Osteocyte (in vitro differentiated cells): ENCODE measurements at regions not wholly inside any gene's neighbourhood (a gene's known extent, or its start where the extent isn't known, plus 50 kb on each side); places are given as distances from the start of the nearest gene placed in this dataset.

Source experiments
- DNase-seq: peaks from one replicate; pipeline ENCODE4 v3.0.0; 2021; ENCODE audit warnings: mixed read lengths; ENCODE audit not compliant: unreplicated experiment; ENCODE audit errors: extremely low spot score
- H3K27ac Mint-ChIP-seq: one replicate; pipeline ENCODE4 v1.8.0; 2021; ENCODE audit warnings: mild to moderate bottlenecking, mixed read lengths; ENCODE audit not compliant: unreplicated experiment
- H3K27me3 Mint-ChIP-seq: one replicate; pipeline ENCODE4 v1.8.0; 2021; ENCODE audit warnings: mixed read lengths; ENCODE audit not compliant: unreplicated experiment
- H3K36me3 Mint-ChIP-seq: one replicate; pipeline ENCODE4 v1.8.0; 2021; ENCODE audit warnings: mixed read lengths; ENCODE audit not compliant: unreplicated experiment
- H3K4me1 Mint-ChIP-seq: one replicate; pipeline ENCODE4 v1.8.0; 2021; ENCODE audit warnings: mixed read lengths; ENCODE audit not compliant: unreplicated experiment
- H3K4me3 Mint-ChIP-seq: one replicate; pipeline ENCODE4 v1.8.0; 2021; ENCODE audit warnings: mild to moderate bottlenecking, moderate library complexity, mixed read lengths; ENCODE audit not compliant: unreplicated experiment
- H3K9me3 Mint-ChIP-seq: one replicate; pipeline ENCODE4 v1.8.0; 2021; ENCODE audit warnings: mixed read lengths; ENCODE audit not compliant: unreplicated experiment
- TF ChIP-seq, protein P1 (sequence below): fragments of 200-600 bp; sonication (generic); IDR thresholded peaks from 2 replicates; pipeline ENCODE4 v1.5.0; 2021; ENCODE audit warnings: antibody characterized with exemption, mild to moderate bottlenecking, moderate library complexity

GRCh38 chr2:238744951-238745350 lies 102.9 kb upstream of the TWIST2 start:
- H3K36me3 Mint-ChIP-seq, result no peaks in the 10 kb centered on the region
- no peak overlapping the region for H3K27ac Mint-ChIP-seq
- no peaks in the 10 kb centered on the region for H3K4me1 Mint-ChIP-seq
- TF ChIP-seq, protein P1, sequence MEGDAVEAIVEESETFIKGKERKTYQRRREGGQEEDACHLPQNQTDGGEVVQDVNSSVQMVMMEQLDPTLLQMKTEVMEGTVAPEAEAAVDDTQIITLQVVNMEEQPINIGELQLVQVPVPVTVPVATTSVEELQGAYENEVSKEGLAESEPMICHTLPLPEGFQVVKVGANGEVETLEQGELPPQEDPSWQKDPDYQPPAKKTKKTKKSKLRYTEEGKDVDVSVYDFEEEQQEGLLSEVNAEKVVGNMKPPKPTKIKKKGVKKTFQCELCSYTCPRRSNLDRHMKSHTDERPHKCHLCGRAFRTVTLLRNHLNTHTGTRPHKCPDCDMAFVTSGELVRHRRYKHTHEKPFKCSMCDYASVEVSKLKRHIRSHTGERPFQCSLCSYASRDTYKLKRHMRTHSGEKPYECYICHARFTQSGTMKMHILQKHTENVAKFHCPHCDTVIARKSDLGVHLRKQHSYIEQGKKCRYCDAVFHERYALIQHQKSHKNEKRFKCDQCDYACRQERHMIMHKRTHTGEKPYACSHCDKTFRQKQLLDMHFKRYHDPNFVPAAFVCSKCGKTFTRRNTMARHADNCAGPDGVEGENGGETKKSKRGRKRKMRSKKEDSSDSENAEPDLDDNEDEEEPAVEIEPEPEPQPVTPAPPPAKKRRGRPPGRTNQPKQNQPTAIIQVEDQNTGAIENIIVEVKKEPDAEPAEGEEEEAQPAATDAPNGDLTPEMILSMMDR, result no peak
- DNase-seq, result no peak
- peaks cover 21% of the 10 kb centered on the region for H3K9me3 Mint-ChIP-seq
- H3K4me3 Mint-ChIP-seq, result no peak overlapping the region
- H3K27me3 Mint-ChIP-seq, result no peaks in the 10 kb centered on the region

DNA sequence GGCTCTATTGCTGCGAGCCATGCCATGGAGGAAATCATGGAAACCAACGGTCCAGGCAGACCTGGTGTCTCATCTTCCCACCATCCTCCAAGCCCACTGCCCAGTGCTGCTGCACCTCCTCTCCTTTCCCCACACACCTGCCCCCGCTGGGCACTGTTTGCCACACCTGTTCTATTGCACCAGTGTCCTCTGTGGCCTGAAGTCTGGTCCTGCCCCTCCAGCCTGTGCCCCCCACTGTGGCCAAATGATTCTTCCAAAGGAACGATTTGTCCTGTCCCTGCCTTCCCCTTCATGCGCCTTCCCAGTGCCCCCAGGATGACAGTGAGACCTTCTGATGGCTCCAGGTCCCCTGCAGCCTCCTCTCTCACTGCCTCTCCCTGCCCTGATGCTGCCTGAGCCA lies 101.9 kb upstream of the TWIST2 start:
- H3K27me3 Mint-ChIP-seq, result no peaks in the 10 kb centered on the region
- no peaks in the 10 kb centered on the region for H3K36me3 Mint-ChIP-seq
- no peaks in the 10 kb centered on the region for H3K4me1 Mint-ChIP-seq
- H3K27ac Mint-ChIP-seq, result no peak overlapping the region
- no peak for DNase-seq
- H3K4me3 Mint-ChIP-seq, result no peak overlapping the region
- TF ChIP-seq, protein P1, result no peak
- H3K9me3 Mint-ChIP-seq, result peaks cover 29% of the 10 kb centered on the region

DNA sequence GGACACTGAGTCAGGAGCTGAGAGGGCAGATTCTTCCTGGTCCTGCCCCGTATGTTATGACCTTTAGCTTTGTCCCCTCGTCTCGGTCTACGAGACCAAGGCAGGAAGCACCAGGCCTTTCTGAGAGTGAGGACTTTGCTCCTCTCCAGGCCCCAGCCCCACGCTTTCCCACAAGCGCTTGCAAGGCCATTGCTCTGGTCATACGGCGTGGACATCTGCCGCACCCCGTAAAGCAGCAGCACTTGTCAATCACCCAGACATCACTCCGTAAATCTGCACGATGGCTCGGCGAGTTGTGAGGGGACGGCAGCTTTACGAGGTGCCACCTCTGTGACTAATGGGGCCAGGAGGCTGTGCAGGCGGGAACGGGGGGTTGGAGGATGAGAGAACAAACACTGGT lies 100.8 kb upstream of the TWIST2 start:
- peaks cover 29% of the 10 kb centered on the region for H3K9me3 Mint-ChIP-seq
- no peaks in the 10 kb centered on the region for H3K4me1 Mint-ChIP-seq
- DNase-seq, result no peak
- H3K4me3 Mint-ChIP-seq, result no peak overlapping the region
- TF ChIP-seq, protein P1, result no peak
- H3K27me3 Mint-ChIP-seq, result no peaks in the 10 kb centered on the region
- no peaks in the 10 kb centered on the region for H3K36me3 Mint-ChIP-seq
- no peak overlapping the region for H3K27ac Mint-ChIP-seq

DNA sequence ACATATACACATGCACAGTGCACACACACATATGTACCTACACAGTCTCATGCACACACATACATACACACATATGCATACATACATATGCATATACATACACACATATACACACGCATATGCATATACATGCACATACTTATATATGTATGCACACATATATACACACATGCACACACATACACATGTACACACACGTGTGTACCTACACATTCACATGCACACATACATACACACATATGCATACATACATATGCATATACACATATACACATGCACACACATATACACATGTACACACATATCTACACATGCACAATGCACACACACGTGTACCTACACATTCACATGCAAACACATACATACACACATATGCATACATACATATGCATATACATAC lies 100.3 kb upstream of the TWIST2 start:
- Mint-ChIP-seq H3K27me3 (no peaks in the 10 kb centered on the region), H3K36me3 (no peaks in the 10 kb centered on the region), H3K9me3 (peaks cover 29% of the 10 kb centered on the region), H3K27ac (no peak overlapping the region), H3K4me1 (no peaks in the 10 kb centered on the region), H3K4me3 (no peak overlapping the region)
- DNase-seq, result no peak
- TF ChIP-seq, protein P1, result no peak

GRCh38 chr2:238750212-238750904 lies 97.5 kb upstream of the TWIST2 start:
- DNase-seq, result no peak
- TF ChIP-seq, protein P1, result no peak
- H3K27me3 Mint-ChIP-seq, result no peaks in the 10 kb centered on the region
- no peak overlapping the region for H3K27ac Mint-ChIP-seq
- peaks cover 19% of the 10 kb centered on the region for H3K9me3 Mint-ChIP-seq
- no peak overlapping the region for H3K4me3 Mint-ChIP-seq
- H3K4me1 Mint-ChIP-seq, result no peaks in the 10 kb centered on the region
- H3K36me3 Mint-ChIP-seq, result no peaks in the 10 kb centered on the region
